ENCODE measurements at regions not wholly inside any gene's neighbourhood (a gene's known extent, or its start where the extent isn't known, plus 50 kb on each side); places are given as distances from the start of the nearest gene placed in this dataset.

DNA sequence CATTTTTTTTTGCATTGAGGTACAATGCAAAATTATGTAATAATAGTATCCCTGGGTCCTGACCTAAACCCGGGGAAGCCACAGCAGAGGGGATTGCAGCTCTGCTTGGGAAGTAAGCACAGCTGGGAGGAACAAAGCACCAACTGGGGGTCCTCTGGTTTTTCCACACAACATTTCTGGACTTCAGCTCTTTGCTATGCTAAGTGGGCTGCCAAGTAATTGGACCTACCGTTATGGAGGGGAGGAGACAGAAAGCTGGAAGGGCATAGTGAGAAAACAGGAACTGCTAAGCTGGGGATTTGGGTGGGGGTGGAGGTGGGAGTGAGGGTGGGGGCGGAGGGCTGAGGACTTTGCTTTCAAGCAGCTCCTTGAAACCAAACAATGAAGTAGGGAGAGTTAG, 183.3 kb downstream of the ZIC3 start:
- SMC1A ChIA-PET (ENCODE audit: uncharacterized antibody, unreplicated experiment): no interaction called here
- H3K4me3 ChIP-seq: no peak overlapping the region
- no peaks in the 10 kb centered on the region for H3K79me2 ChIP-seq (ENCODE audit: control insufficient read depth, insufficient read depth, low read length)
- H3K27me3 ChIP-seq (replicated peaks in 1 of 2; ENCODE audit: control insufficient read depth in 2 of 2, insufficient read depth in 2 of 2, low read length in 1 of 2): no peaks in the 10 kb centered on the region
- no peaks in the 10 kb centered on the region for H3K36me3 ChIP-seq (ENCODE audit: control insufficient read depth in 2 of 2, insufficient read depth in 2 of 2, low read length in 1 of 2)
- in situ Hi-C loops (cut with MboI) (no loop called here), intact Hi-C loops (cut with micrococcal nuclease; ENCODE audit: unreplicated experiment) (no loop called here)
- H3K27ac ChIP-seq (ENCODE audit: control insufficient read depth, insufficient read depth): no peak overlapping the region
- ATAC-seq: no peak
- FAIRE-seq: no peak
- no TSS peak for BruUV-seq (replicated peaks)
- H3K9me3 ChIP-seq (replicated peaks; ENCODE audit: control insufficient read depth, insufficient read depth, low read length): no peaks in the 10 kb centered on the region
- RAD21 ChIA-PET (ENCODE audit: unreplicated experiment): no interaction called here
- CTCF ChIA-PET: no interaction called here
- H3K4me1 ChIP-seq (ENCODE audit: control insufficient read depth, insufficient read depth, low read length): no peaks in the 10 kb centered on the region
- no peak for DNase-seq (ENCODE audit: low read depth, low spot score)
- POLR2A ChIA-PET: no interaction called here
- H2AFZ ChIP-seq (ENCODE audit: control insufficient read depth, low read depth, low read length): no peak overlapping the region
- 27% methylated on average over 3 of the region's 3 CpGs for WGBS (ENCODE audit: insufficient coverage, insufficient replicate concordance, low lambda C conversion rate, missing lambda C conversion rate)
- TF ChIP-seq TARDBP (IDR thresholded peaks at IDR 0.05; ENCODE audit: borderline replicate concordance) (no peak), POLR2AphosphoS5 (IDR thresholded peaks at IDR 0.05; ENCODE audit: low read length) (no peak), EED (IDR thresholded peaks at IDR 0.05; ENCODE audit: low read depth) (no peak), NFYB (IDR thresholded peaks at IDR 0.05; ENCODE audit: insufficient read depth, low read depth, low read length) (no peak), TCF12 (IDR thresholded peaks at IDR 0.05; ENCODE audit: low read depth, low read length) (no peak), NFIC (IDR thresholded peaks at IDR 0.05; ENCODE audit: low read depth, low read length) (no peak), ATF7 (IDR thresholded peaks at IDR 0.05; ENCODE audit: low read depth) (no peak), HDAC2 (IDR thresholded peaks at IDR 0.05) (no peak), TAF1 (IDR thresholded peaks at IDR 0.05; ENCODE audit: borderline replicate concordance, low read depth, low read length) (no peak), SMAD1 (IDR thresholded peaks at IDR 0.05; ENCODE audit: low read depth, partially characterized antibody) (no peak)
- TF ChIP-seq, protein P1, sequence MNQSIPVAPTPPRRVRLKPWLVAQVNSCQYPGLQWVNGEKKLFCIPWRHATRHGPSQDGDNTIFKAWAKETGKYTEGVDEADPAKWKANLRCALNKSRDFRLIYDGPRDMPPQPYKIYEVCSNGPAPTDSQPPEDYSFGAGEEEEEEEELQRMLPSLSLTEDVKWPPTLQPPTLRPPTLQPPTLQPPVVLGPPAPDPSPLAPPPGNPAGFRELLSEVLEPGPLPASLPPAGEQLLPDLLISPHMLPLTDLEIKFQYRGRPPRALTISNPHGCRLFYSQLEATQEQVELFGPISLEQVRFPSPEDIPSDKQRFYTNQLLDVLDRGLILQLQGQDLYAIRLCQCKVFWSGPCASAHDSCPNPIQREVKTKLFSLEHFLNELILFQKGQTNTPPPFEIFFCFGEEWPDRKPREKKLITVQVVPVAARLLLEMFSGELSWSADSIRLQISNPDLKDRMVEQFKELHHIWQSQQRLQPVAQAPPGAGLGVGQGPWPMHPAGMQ (IDR thresholded peaks at IDR 0.05; ENCODE audit: borderline replicate concordance): no peak
- H3K4me2 ChIP-seq (ENCODE audit: control insufficient read depth, insufficient read depth): no peak overlapping the region
- no peak overlapping the region for H3K9ac ChIP-seq (ENCODE audit: control insufficient read depth, insufficient read depth, low read length)
- H4K20me1 ChIP-seq (ENCODE audit: control insufficient read depth, insufficient read depth): no peaks in the 10 kb centered on the region

Measured in GM12878 (cell line).